Renal pelvis (tissue), 1 donor: ENCODE measurements at regions not wholly inside any gene's neighbourhood (a gene's known extent, or its start where the extent isn't known, plus 50 kb on each side); places are given as distances from the start of the nearest gene placed in this dataset.
"Not testable (repeated sequence)": the region's sequence is repeated elsewhere in the genome, so short reads cannot be mapped to it uniquely, and the experiment has no call there.

Source experiments
- DNase-seq: peaks from one replicate; pipeline ENCODE4 v3.0.0-alpha.2; 2013

DNA sequence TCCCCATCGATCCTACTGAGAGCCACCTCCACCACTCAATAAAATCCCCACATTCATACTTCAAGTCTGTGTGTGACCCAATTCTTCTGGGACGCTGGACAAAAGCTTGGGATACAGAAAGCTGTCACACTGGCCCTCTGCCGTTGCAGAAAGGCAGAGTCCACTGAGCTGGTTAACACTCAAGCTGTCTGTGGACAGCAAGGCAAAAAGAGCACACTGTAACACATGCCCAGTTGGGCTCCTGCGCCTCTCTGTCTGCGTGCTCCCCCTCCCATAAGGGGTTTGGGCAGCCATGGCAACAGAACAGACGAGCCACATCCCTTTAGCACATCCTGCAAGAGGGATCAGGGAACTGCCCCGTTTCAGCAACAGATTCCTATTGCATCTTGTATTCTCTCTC, 106.9 kb upstream of the RGPD4 start:
- DNase-seq, result no peak

- DNase-seq, result no peak
Measured at GRCh38 chr2:107721178-107721577, 105.5 kb upstream of the RGPD4 start.

GRCh38 chr2:107721586-107721985, 105.1 kb upstream of the RGPD4 start:
- no peak for DNase-seq

GRCh38 chr2:107725824-107726223, 100.9 kb upstream of the RGPD4 start:
- DNase-seq, result not testable (repeated sequence)

GRCh38 chr2:107727318-107727717, 99.4 kb upstream of the RGPD4 start:
- DNase-seq, result no peak

- no peak for DNase-seq
Measured at GRCh38 chr2:107728586-107728985, 98.1 kb upstream of the RGPD4 start.

- no peak for DNase-seq
Measured at GRCh38 chr2:107729440-107729839, 97.3 kb upstream of the RGPD4 start.

DNA sequence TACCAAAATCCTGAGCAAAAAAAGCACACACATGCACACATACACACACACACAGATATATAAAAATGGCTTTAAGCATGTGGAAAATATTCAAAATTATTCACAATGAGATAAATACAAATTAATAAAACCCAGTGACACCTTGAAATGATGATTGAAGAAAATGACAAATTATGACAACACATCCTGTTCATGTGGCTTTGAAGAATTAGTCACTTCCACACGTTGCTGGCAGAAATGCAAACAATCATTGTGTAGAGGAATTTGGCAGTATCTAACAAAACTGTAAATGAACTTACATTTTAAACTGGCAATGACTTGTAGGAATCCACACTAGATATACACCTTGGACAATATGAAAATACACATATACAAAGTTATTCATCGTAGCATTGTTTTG, 95.8 kb upstream of the RGPD4 start:
- no peak for DNase-seq

- DNase-seq, result no peak
Measured at GRCh38 chr2:107731435-107731834, 95.3 kb upstream of the RGPD4 start.

DNA sequence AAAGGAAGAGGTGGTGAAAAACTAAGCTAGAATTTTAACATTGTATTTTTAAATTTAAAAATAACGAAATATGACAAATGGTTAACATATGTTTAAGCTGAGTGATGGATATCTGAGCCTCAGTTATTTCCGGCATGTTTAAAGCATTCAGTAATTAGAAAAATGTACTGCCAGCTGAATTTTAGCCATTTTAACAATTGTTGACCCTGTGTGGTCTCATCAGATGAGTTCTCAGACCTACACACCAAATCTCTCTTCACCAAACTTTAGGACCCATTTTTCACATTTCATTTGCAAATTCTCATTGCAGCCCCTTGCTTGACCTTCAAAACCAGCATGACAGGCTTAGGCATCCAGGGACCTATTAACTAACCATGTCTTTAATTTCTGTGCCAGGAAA, 91.5 kb upstream of the RGPD4 start:
- no peak for DNase-seq

DNA sequence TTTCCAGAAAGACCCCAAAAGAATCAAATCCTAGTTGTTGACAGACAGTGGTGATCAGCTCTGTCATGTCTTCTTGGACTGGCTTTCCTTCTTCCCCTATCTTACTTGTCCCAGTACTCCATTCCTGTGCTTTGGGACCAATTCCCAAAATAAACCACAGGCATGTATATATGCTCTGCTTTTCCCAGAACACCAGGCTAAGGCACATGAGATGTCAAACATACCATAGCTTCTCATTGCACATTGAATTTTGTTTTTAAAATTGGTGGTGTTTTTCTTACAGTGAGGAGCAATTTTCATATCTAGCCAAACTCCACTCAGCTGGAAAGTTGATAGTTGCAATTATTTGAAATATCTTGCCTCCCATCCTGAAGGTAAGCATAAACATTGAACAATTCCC, 88.9 kb upstream of the RGPD4 start:
- DNase-seq, result no peak

GRCh38 chr2:107738266-107738665, 88.4 kb upstream of the RGPD4 start:
- DNase-seq, result peak; percentile 62

GRCh38 chr2:107740300-107740699, 86.4 kb upstream of the RGPD4 start:
- no peak for DNase-seq

DNA sequence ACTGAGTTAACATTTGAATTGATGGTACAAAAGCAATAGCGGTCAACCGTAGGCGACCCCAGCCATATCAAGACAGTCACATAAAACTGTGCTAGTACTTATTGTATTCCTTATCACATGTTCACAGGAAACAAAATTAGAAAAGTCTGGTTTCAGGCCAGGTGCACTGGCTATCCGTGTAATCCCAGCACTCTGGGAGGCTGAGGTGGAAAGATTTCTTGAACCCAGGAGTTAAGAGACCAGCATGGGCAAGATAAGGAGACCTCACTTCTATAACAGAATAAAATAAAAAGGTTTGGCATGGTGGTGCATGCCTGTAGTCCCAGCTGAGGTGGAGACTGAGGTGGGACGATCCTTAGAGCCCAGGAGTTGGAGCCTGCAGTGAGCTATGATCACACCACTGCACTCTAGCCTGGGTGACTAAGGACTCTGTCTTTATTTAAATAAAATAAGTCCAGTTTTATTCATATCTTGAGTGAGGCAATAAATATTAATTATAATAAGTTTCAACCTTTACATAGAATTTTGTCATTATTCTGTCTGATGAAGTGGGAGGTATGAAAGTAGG, 84.1 kb upstream of the RGPD4 start:
- DNase-seq, result no peak

GRCh38 chr2:107743274-107743673, 83.4 kb upstream of the RGPD4 start:
- DNase-seq, result no peak

DNA sequence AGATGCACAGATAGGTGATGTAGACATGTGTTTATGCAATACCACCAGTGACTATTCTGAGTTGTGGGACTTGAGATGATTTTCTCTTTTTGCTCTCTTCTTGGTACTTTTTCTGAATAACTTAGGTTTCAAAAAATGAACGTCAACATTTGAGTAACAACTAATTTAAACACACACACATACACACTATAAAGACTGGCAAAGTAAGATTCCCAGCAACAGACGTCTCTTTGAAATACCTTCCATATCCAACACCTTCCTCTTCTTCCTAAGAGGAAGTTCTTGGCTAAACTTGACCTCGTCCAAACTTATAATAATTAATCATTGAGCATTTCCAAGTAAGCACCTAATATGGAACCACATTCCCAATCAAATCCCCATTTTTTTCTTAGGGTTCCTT, 81.6 kb upstream of the RGPD4 start:
- no peak for DNase-seq

- DNase-seq, result not testable (repeated sequence)
Measured at GRCh38 chr2:107746552-107747198, 80.0 kb upstream of the RGPD4 start.

DNA sequence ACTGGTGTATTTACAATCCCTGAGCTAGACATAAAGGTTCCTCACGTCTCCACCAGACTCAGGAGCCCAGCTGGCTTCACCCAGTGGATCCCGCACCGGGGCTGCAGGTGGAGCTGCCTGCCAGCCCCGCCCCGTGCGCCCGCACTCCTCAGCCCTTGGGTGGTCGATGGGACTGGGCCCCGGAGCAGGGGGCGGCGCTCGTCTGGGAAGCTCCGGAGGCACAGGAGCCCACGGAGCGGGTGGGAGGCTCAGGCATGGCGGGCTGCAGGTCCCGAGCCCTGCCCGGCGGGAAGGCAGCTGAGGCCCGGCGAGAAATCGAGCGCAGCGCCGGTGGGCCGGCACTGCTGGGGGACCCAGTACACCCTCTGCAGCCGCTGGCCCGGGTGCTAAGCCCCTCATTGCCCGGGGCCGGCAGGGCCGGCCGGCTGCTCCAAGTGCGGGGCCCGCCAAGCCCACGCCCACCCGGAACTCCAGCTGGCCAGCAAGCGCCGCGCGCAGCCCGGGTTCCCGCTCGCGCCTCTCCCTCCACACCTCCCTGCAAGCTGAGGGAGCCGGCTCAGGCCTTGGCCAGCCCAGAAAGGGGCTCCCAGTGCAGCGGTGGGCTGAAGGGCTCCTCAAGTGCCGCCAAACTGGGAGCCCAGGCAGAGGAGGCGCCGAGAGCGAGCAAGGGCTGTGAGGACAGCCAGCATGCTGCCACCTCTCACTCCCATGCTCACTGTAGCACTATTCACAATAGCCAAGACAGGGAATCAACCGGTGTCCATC, 79.3 kb upstream of the RGPD4 start:
- DNase-seq, result not testable (repeated sequence)

- no peak for DNase-seq
Measured at GRCh38 chr2:107747964-107748583, 78.6 kb upstream of the RGPD4 start.

- DNase-seq, result no peak
Measured at GRCh38 chr2:107751936-107752335, 74.8 kb upstream of the RGPD4 start.

DNA sequence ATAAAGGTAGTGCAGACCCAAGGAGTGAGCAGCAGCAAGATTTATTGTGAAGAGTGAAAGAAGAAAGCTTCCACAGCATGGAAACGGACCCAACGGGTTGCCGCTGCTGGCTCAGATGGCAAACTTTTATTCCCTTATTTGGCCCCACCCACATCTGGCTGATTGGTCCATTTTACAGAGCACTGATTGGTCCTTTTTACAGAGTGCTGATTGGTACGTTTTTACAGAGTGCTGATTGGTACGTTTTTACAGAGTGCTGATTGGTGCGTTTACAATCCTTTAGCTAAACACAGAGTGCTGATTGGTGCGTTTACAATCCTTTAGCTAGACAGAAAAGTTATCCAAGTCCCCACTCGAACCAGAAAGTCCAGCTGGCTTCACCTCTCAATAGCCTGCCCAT, 72.9 kb upstream of the RGPD4 start:
- DNase-seq, result not testable (repeated sequence)

DNA sequence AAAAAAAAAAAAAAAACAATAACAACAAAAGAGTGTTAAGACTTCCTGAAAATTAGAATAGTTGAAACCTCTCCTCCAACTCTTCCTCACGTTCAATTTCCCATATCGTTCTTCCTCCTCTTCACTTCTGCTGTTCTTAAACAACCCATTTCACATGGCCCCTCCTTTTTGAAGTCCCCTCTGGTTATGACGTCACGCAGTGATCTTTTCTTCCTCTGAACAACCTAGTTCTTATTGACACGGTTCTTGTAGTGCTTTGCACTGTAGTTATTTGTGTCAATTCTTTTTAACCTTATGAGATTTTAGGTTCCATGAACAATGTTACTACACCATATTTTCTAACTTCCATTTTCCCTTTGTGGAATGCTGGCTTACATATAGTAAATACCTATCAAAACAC, 69.5 kb upstream of the RGPD4 start:
- DNase-seq, result no peak
